Fibroblast of villous mesenchyme (primary cell): ENCODE measurements at regions not wholly inside any gene's neighbourhood (a gene's known extent, or its start where the extent isn't known, plus 50 kb on each side); places are given as distances from the start of the nearest gene placed in this dataset.

ENCODE experiments used
- DNase-seq: peaks from one replicate; pipeline ENCODE4 v3.0.0-alpha.2; 2010; ENCODE audit warnings: low read depth
- H3K4me3 ChIP-seq: 2 replicates; pipeline ENCODE4 v1.5.1; 2011; ENCODE audit warnings: low read depth, mild to moderate bottlenecking, low read length
- TF ChIP-seq, protein P1 (sequence below): IDR thresholded peaks from 2 replicates; pipeline ENCODE4 v1.5.1; 2012; ENCODE audit warnings: low read depth, mild to moderate bottlenecking, low read length; ENCODE audit not compliant: insufficient read depth

DNA sequence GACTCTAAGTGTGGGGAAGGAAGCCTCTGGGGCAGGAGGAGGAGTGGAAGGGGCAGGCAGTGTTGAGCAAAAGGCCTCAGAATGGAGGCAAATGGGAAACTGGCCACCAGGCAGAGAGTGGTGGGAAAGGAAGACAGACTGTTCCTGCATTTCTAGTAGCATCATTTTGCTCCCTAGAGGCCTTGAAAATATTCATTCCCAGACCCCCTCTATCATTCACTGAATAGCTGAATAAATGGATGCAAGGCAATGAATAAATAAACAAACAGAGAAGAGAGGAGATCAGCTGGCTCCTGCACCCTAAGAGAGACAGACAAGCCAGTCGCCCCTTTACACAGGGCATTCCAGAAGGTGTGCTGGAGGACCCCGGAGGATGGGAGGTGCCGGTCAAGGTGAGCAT, 511.9 kb downstream of the BCOR start:
- no peak overlapping the region for H3K4me3 ChIP-seq
- no peak for DNase-seq
- TF ChIP-seq, protein P1, sequence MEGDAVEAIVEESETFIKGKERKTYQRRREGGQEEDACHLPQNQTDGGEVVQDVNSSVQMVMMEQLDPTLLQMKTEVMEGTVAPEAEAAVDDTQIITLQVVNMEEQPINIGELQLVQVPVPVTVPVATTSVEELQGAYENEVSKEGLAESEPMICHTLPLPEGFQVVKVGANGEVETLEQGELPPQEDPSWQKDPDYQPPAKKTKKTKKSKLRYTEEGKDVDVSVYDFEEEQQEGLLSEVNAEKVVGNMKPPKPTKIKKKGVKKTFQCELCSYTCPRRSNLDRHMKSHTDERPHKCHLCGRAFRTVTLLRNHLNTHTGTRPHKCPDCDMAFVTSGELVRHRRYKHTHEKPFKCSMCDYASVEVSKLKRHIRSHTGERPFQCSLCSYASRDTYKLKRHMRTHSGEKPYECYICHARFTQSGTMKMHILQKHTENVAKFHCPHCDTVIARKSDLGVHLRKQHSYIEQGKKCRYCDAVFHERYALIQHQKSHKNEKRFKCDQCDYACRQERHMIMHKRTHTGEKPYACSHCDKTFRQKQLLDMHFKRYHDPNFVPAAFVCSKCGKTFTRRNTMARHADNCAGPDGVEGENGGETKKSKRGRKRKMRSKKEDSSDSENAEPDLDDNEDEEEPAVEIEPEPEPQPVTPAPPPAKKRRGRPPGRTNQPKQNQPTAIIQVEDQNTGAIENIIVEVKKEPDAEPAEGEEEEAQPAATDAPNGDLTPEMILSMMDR = no peak

DNA sequence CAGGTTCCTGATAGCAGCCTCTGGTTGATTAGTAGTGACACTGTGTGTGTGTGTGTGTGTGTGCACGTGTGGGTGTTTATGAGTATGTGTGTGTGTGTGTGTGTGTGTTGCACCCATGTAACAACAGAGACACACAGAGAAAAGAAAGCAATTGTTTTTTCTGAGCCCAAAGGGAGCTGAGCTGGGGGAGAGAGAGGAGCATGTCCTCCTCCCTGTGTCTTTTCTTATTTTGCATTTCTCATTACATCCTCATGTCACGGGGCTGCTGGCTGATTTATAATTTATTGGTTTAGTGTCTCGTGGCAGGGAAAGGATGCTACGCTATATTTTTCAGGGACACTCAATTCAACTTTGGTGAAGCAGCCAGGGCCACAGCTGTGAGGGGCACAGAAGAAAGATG, 511.4 kb downstream of the BCOR start:
- no peak for DNase-seq
- TF ChIP-seq, protein P1 = no peak
- no peak overlapping the region for H3K4me3 ChIP-seq

DNA sequence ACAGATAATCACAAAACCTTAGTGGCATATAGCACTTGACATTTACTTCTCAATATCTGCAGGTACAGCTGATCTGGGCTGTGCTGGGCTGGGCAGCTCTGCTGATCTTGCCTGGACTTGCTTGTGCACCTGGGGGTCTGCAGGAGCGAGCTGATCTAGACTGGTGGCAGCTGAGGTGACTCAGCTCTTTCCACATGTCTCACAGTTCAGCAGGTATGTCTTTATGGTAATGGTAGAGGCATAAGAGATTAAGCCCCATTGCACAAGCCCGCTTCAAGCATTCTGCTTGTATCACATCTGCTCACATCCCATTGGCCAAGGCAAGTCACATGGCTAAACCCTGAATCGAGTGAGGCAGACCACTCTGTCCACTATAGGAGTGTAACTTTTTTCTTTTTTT, 506.7 kb downstream of the BCOR start:
- no peak for DNase-seq
- TF ChIP-seq, protein P1 = no peak
- H3K4me3 ChIP-seq = no peak overlapping the region

- H3K4me3 ChIP-seq = no peak overlapping the region
- TF ChIP-seq, protein P1 = no peak
- no peak for DNase-seq
Measured at GRCh38 chrX:39592776-39593175, 505.0 kb downstream of the BCOR start.

DNA sequence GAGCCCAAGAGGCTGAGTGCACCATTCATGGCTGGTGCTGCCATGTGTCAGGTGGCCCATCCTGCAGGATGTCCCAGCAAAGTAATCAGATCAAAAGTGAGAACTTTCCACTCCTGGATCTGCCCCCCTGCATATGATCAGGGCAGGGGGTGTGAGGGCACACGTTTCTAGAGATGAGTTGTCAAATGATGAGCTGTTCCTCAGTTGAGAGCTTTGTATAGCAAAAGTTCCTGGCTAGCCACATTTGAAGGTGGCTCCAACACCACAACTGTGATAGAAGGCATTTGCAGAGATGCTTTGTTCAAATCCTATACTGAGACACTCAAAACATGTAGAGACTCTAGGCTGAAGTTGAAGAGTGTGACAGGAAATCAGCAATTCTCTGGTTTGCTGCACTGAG, 501.8 kb downstream of the BCOR start:
- no peak for DNase-seq
- no peak overlapping the region for H3K4me3 ChIP-seq
- TF ChIP-seq, protein P1 = no peak

- TF ChIP-seq, protein P1 = no peak
- DNase-seq = no peak
- H3K4me3 ChIP-seq = no peak overlapping the region
Measured at GRCh38 chrX:39596437-39596836, 501.3 kb downstream of the BCOR start.

- TF ChIP-seq, protein P1 = no peak
- H3K4me3 ChIP-seq = no peak overlapping the region
- no peak for DNase-seq
Measured at GRCh38 chrX:39599339-39599738, 498.4 kb downstream of the BCOR start.
